ENCODE measurements at regions not wholly inside any gene's neighbourhood (a gene's known extent, or its start where the extent isn't known, plus 50 kb on each side); places are given as distances from the start of the nearest gene placed in this dataset.
A peak's percentile ranks its signal among the peaks of the same experiment; 100 is the strongest.
"Not testable (repeated sequence)": the region's sequence is repeated elsewhere in the genome, so short reads cannot be mapped to it uniquely, and the experiment has no call there.

DNA sequence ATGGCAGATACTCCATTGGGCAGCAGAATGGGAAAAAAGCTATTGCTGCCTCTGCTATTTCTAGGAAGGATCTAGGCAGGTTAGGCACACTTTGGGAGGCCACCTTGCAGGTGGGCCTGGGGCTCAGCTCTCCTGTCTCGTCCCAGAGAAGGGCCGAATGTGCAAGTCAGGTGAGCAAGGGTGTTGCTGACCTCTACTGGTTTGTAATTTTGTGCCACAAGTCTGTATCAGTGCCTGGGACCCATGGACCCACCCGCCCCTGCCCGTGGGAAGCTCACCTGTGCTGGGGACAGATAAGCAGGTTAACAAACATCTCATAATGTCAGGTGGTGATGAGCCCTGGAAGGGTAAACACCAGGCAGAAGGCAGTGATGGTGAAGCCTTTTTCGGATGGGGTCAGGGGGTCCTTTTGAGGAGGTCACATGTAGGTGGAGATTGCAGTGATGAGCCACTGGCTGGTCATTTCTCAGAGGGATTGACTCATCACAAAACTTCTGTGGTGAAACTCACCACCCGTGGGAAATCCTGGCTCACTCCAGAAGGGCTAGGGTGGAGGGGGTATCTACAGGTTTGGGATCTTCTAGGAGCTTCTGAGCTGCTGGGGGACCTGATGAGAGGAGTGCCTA lies 161.3 kb downstream of the KLF13 start:
- peak; percentile 60 for DNase-seq (ENCODE audit: low read depth)

DNA sequence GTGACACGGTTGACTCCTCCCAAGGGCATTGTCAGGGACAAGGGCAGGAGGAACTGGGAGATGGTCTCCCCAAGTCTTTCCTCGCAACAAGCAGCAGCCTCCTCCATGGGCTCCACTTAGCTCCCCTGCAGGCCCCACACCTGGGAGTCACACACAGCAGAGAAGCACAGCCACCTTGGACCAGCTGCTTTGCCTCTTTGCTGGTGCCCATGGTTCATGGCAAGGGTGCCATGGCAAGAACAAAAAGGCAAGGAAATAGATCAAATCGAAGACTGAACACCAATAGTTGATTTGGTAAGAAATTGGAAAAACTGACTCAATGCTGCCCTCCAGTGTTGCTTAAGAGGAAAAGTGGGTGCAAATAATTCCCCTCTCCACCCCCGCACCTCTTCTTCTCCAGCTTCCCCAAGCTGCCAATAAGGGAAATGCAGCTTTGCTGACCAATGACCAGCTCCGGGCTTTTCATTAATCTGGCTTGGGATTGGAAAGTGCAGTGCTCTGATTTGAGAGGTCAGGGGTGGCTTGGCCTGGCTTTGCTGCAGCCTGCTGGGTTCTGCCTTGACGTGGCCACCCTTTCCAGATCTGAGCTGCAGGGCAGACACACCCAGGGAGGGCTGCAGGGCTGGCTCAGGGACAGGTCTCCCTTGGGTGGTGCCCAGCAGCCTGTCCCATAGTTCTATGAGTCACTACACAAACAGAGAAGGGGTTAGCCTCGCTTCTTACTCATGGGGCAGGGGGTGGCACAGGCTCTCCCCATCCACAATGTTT lies 162.0 kb downstream of the KLF13 start:
- DNase-seq (ENCODE audit: low read depth): peak; percentile 88

DNA sequence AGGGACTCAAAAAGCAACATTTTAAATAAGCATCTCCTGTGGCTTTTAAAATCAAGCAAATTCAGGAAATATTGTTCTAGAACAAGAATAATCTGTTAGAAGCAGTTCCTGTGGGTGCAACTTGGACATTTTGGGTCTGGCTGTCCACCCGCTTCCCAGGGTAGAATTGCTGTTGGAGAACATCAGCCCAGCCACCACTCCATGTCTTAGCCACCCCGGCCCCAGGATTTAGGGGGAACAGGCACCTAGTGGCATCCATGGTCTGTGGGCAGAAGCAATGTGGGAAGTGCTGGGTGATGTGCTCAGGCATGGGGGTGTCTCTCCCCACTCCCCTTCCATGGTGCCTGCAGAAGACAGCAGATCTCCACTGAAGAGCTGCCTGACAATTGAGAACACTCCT lies 162.6 kb downstream of the KLF13 start:
- DNase-seq (ENCODE audit: low read depth): no peak

DNA sequence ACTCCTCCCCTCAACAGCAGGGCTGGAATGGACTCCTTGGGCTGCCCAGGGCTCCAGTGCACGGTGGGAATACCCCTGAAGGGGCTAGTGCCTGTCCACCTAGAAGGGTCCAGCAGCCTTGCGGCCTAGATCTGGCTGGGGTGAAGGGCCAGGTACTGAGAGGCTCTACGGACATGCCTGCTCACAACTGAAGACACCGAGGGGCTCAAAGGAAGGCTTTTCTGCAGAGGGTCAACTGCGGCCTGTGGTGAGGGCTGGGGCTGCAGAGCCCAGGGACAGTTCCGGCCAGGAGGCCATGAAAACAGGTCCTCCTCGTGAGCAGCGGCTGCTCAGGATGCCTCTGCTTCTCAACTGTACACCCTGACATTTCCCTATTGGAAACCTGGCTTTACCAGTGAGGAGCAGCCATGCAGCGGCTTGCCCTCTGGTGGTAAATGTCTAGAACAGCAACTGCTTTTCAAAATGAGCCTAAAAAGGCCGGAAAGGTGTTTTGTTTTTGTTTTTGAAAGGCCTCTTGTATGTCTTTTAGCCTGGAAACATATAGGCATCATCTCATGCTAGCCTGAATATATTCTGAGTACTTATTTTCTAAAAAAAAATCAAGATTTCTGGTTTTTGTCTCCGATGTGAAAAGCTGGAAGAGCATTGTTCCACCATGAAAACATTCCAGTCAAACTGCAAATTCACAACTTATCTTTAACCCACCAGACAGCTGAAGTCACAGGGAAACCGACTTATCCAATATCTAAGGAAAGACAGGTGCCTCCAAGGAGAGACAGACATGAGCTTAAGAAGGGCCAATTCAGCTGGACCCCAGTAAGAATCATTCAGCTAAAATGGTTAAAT lies 163.4 kb downstream of the KLF13 start:
- DNase-seq (ENCODE audit: low read depth): peak; percentile 63

DNA sequence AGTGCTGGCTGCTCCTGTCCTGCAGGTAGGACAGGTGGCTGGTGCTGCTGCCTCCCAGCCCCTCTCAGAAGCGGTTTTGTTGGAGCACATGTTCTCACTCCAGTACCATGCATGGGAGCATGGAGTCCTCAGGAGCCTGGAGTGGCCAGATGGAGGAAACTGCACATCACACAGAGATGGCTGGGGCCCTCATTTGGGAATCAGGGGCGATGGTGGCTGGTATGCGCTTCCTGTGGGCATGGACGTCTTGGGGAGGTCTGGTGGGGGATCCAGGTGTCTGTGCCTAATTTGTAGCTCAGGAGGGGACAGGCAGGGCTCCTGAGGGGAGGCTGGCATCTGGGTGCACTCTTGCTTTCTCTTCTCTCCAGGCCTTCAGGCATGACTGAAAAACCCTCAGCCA lies 168.2 kb downstream of the KLF13 start:
- DNase-seq (ENCODE audit: low read depth): no peak

DNA sequence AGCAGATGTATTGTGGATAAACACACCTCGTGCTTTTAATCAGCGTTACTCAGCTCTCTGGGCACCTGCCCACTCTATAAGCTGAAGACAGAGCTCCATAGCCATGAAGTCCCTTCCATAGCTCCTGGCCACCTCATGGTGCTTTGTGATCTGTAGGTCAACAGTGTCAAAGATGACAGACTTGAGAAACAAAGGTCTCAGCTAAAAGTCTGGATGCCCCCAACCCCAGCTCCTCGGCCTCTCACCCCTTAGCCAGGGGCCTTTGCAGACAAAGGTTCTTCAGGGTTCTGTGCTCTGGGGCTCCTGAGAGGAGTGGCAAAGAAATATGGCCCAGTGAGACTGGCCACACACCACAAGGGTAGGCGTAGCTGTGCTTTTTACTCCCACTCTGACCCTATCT lies 168.6 kb downstream of the KLF13 start:
- DNase-seq (ENCODE audit: low read depth): no peak

DNA sequence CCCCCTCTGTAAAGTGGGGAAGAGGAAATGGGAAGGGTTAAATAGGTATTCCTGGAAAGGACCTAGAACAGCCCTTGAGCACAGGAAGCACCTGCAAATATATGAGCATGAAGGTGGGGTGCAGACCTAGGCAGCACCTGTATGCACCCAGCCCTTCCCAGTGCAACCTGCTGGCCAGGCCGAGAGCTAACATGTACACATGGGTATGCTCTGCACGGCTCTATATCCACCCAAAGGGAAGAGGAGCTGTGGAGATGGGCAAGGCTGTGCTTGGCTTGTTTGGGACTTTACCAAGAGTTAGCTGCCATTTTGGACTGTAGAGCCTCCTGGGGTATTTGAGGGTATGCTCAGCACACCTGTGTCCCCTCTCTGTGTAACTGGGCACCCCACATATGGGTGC lies 171.2 kb downstream of the KLF13 start:
- no peak for DNase-seq (ENCODE audit: low read depth)

DNA sequence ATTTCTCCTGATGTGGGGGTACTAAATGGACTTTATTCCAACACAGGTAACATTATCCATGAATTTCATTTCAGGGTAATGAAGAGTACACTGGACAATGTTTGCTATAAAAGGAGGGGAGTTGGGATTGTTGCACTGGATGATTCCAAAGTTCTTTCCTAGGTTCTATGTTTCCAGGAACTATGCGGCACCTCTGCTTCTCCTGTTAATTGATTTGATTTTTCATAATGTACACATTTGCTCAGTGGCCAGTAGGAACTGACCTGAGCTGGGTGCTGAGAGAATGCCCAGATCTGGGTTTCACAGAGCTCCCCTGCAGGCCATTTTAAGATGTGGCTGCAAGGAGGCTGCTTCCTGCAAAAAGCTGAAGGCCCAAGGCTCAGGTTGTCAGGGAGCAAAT lies 171.7 kb downstream of the KLF13 start:
- DNase-seq (ENCODE audit: low read depth): no peak

DNA sequence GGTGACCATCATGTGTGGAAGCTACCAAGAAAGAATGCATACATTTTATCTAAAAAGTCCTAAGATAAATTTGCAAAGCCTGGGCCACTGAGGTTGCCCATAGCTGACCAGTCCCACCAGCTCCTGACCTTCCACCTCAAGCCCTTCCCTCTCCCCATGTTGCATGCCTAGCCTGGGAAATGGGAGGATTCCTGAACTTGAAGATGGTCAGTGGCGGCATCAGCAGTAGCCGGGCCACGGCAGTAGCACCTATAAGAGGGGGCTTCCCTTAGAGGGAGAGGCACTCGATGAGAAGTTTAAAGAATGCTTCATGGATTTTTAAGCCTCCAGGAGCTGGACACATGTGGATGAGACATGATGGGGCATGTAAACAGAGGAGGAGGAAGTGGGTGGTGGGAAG lies 172.1 kb downstream of the KLF13 start:
- DNase-seq (ENCODE audit: low read depth): no peak

DNA sequence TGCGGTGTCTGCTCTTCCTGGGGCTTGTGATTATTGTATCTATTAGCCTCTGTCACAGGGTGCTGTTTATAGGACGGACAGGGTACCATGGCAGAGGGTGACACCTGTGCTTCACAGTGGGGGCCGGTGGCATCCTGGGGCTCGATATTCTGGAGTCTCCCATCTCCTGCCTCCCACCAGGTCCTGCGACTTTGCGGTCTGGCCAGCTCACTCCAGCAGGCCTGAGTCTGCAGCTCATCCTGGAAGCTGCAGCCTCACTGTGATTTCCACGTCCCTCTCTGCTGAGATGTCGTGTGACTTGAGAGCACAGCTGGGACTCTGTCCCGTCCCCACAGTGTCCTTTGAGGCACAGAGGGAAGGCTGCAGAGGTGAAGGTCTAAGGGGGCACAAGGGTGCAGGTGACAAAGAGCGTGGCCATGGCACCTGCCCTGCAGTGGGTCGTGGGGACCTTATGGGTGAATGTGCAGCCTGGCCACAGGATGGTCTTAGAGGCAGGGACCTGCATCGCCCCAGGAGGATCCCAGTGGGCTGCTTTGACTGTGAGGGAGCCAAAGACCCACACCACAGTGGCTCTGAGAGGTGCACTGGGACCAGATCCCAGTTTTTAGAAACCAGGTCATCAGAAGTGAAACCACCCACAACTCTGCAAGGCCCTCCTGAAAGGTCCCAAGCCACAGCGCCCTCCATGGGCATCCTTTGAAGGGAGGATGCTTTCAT lies 172.8 kb downstream of the KLF13 start:
- no peak for DNase-seq (ENCODE audit: low read depth)

DNA sequence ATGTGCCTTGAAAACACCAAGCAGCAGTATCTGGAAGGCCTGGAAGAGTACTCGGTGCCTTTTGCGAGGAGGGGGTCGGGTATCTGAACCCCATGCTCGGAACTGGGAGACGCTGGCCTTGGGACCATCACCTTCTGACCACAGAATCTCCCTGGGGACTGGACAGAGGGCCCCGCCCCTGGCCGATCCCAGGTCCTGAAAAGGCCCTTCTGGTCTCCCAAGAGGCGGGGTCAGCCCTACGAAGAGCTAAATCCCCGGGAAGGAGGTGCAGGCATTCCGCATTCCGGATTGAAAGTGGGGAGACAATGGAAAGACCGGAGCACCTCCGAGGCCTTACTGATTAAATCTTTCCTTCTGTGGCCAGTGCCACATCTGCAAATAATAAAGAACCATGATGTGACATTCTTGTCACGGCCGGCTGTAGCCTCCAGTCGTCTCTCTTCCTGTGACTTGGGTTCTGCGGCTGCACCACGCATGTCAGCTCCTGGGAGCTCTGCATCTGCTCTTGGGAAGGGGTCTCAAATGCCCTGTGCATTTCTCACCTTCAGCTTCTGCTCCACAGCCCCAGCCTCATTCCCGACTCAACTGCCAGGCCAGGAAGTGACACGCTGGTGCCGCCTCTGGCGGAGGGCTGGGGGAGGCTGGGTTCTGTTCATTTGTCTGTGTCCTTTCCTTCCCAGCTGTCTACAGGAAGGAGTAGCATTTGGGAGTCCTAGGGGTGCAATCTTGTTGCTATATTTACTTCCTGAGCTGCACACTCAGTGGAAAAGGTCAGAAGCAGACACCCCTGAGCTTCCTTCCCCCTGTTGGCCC lies 173.5 kb downstream of the KLF13 start:
- DNase-seq (ENCODE audit: low read depth): peak; percentile 40

DNA sequence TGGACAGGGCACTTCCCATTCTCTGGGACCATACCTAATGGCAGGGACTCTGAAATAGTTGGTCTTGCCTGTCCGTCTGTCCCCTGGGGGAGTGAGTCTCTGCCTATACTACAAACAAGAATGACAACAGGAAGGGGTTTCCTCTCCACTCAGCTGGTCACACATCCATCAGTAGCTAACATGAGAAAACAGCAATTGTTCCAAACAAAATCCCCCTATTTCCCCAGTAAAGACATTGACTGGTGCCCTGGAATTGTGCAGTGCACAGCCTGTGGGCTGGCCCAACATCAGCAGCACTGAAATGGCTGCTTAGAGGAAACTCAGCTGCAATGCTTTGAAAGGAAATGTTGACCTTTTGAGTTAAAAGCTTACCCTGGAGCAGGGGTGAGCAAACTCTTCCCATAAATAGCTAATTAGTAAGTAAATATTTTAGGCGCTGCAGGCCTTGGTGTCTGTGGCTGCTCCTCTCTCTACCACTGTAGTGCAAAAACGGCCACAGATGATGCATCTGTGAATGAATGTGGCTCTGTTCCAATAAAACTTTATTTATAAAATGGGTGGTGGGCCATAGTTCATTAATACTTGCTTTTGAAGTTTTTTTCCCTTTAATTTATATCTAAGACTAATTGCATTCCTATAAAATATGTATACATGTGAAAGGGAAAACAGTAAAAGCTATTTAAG lies 174.3 kb downstream of the KLF13 start:
- DNase-seq (ENCODE audit: low read depth): no peak

DNA sequence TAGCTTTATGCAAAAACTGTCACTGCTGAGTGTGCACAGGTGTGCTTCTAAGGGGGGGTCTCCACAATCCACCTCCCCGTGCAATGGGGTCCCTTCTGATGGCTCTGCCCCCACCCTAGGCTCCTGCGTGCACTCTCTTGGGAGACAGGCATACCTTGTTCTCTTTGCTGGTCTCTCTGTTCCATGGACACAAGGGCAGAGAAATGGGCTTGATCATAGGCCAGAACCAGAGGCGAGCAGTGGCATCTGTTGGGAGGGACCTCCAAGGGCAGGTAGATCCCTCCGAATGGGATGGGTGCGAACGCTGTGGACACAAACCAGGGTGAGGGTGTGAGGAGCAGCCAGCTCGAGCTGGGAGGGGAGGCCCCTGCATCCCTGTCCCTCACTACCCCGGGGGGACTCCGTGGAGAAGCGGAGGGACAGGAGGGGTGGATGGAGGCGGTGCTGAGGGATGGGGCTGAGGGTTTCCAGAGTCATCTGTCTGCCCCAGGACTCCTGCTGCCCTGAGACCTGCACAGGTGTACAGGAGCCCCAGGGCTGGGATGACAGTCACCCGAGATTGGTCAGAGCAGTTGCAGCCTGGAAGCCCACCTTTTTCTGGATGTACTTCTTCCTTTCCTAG lies 175.0 kb downstream of the KLF13 start:
- no peak for DNase-seq (ENCODE audit: low read depth)

DNA sequence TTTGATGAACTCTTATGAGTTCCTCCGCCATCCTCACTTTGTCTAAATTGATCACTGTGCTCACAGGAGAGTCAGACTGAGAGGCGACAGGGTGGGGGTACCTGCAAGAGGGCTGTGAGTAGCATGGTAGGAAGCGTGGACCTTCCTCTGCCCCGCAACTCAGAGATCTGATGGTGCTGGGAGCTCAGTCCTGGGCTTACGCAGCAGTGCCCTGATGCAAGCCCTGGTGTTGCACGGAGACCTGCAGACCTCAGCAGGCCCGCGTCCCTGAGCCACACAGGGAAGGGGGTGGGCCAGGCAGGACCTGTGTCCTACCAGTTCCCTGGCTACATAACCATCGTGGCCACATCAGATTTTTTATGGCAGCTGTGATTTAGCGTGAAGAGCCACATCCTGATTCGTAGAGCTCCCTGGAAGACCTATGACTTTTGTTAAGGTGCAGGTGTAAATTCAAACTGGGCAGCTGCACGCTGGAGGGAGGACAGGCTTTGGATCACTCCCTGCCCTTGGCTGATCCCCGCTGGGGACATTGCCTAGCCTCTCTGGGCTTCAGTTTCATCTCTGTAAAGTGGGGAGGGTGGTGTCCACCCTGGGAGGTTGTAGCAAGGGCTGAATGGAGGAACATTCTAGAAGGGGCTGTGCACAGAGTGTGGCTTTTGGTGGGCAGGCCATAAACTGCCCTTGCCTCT lies 176.1 kb downstream of the KLF13 start:
- DNase-seq (ENCODE audit: low read depth): no peak

DNA sequence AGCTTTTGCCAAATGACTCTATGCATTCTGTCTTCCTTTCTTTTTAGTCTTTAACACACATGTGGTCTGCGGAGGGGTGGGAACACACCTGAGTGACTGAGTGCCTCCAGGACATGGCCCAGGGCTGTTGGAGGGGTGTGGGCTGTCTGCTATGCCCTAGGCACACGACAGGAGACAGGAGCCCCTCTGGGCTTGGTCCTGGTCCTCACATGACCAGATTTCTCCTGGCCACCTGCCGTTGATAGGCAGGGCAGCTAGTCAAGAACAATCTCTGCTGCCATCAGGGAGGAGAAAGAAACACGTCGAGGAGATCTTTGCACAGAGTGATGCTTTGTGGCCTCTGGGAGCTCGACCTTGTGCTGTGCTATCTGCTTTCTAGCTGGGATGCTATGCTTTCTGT lies 176.6 kb downstream of the KLF13 start:
- no peak for DNase-seq (ENCODE audit: low read depth)

DNA sequence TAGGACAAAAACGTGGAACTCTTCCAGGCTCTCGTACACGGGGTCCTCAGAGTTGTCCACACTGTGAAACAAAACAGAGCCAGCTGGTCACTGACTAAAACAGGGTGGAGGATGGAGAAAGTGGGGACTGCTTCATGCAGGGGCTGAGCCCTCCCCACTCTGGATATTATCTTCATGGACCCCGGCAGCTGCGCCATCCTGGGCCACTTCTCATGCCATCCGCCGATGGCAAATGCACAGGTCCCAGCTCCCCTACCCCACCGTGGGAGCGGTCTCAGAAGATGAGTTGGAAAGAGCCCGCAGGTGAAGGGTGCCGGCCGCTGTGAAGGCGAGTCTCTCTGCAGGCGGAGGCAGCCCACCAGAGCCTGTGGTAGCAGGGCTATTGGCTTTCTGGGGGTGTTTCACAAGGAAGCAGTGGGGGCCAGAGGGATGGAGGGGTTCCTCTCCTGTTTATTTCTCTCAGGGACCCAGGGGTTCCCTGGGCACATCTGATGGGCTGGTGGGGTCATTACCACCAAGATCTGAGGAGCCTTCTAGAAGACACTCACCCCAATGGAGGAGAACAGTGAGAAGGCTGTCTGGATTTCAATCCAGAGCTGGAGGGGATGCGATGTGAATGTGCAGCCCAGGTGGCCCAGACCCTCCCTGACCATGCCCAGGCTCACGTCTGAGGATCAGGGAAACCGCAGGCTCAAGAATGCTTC lies 177.3 kb downstream of the KLF13 start:
- DNase-seq (ENCODE audit: low read depth): no peak

DNA sequence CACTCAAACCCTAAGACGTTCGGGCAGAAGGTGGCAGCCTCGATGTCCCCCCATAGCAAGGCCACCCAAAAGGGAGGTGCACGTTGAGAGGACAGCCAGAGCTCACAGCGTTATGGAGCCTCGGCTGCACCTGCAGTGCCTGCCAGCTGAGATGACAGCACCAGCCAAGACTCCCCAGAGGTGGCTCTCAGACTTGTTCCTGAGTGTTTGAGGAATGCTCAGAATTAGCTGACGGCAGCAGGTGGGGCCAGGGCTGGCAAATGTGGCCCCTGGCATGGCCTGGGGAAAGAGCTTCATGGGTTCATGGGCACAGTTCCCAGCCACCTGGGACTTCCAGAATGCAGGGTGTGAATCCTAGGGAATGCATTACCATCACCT lies 177.8 kb downstream of the KLF13 start:
- no peak for DNase-seq (ENCODE audit: low read depth)

DNA sequence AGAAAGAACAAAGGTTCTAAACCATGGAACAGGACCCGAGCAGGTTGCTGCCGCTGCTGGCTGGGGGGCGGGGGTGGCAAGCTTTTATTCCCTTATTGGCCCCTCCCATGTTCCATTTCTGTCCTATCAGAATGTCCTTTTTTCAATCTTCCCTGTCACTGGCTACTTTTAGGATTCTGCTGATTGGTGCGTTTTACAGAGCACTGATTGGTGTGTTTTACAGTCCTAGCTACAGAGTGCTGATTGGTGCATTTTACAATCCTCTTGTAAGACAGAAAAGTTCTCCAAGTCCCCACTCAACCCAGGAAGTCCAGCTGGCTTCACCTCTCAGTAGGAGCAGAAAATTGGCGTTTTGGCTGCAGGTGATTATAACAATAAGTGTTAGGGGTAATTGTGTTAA lies 180.9 kb downstream of the KLF13 start:
- DNase-seq (ENCODE audit: low read depth): not testable (repeated sequence)

DNA sequence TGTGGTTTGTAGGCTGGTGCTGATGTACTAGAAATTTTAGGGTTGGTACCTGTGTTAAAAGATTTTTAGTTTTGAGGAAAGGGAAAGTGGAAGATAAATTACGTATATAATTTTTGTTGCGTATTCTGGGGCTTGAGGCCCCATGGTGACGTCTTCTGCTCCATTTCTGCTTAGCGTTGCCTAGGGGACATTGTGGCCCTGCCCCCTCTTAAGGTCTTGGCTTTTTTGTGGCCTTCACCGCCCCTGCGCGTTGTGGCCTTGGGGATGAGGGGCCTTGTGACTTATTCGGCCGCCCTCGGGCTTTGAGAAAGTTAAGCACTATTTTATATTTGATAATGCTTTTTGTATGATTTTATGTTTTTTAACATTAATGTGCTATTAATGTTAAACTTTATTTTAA lies 182.0 kb downstream of the KLF13 start:
- no peak for DNase-seq (ENCODE audit: low read depth)

Measured in RPMI7951 (cell line).